NOMO-1 treated with dmso at 0.1 percent for 144 hours (cell line): ENCODE measurements at regions not wholly inside any gene's neighbourhood (a gene's known extent, or its start where the extent isn't known, plus 50 kb on each side); places are given as distances from the start of the nearest gene placed in this dataset.

ENCODE experiments used
- DNase-seq: peaks from one replicate; lab custom pipeline; 2025; ENCODE audit not compliant: unreplicated experiment; lab: John Stamatoyannopoulos, UW

- no peak for DNase-seq
Observed at GRCh38 chr7:19215412-19215811, 70.2 kb upstream of the FERD3L start.

GRCh38 chr7:19213746-19214145 lies 68.5 kb upstream of the FERD3L start:
- no peak for DNase-seq

- DNase-seq: no peak
Observed at GRCh38 chr7:19210893-19211413, 65.7 kb upstream of the FERD3L start.

GRCh38 chr7:19209166-19209696 lies 64.0 kb upstream of the FERD3L start:
- no peak for DNase-seq

GRCh38 chr7:19206721-19207120 lies 61.5 kb upstream of the FERD3L start:
- no peak for DNase-seq

GRCh38 chr7:19203686-19204085 lies 58.5 kb upstream of the FERD3L start:
- DNase-seq: no peak

- no peak for DNase-seq
Observed at GRCh38 chr7:19202599-19202998, 57.4 kb upstream of the FERD3L start.
